ENCODE measurements at regions not wholly inside any gene's neighbourhood (a gene's known extent, or its start where the extent isn't known, plus 50 kb on each side); places are given as distances from the start of the nearest gene placed in this dataset.

- TF ChIP-seq CTCF (conservative IDR thresholded peaks at IDR 0.05; ENCODE audit: low read length) = no peak
- no peak for TF ChIP-seq EZH2phosphoT487 (IDR thresholded peaks at IDR 0.05; ENCODE audit: borderline replicate concordance, low read depth, low read length)
Measured at GRCh38 chr12:126218697-126219096, 1153.5 kb downstream of the AACS start.
